ENCODE measurements at regions not wholly inside any gene's neighbourhood (a gene's known extent, or its start where the extent isn't known, plus 50 kb on each side); places are given as distances from the start of the nearest gene placed in this dataset.

GRCh38 chr13:37241786-37242185 lies 136.3 kb upstream of the CSNK1A1L start:
- H3K4me1 Mint-ChIP-seq: no peaks in the 10 kb centered on the region

DNA sequence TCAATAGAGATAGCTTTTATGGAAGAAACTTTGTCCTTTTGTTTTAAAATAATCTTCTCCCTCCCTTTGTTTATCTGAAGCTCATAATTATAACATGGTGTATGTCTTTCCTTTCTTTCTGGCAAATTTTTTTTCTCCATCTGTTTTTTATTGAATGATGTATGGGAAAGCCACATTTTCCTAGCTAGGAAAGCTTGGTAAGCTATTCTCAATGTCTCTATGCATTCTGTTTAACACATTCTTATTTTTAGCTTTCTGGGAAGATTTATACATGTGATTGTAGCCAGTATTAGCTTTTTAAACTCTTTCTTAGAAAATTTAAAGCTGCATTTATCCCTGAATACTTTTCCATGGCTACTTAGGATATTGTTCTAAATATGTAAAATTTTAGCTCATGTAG lies 124.9 kb upstream of the CSNK1A1L start:
- TF ChIP-seq CTCF (IDR thresholded peaks at IDR 0.05): no peak
- H3K9me3 Mint-ChIP-seq: peaks cover 13 to 18% of the 10 kb centered on the region in 2 donors
- Histone ChIP-seq H3K27ac (ENCODE audit: low read length) (no peak overlapping the region), H3K4me3 (ENCODE audit: low read length) (no peak overlapping the region), H3K4me1 (ENCODE audit: control insufficient read depth, insufficient read depth, low read length) (no peaks in the 10 kb centered on the region), H3K36me3 (ENCODE audit: control insufficient read depth, insufficient read depth, low read length) (no peaks in the 10 kb centered on the region), H3K27me3 (ENCODE audit: control insufficient read depth, insufficient read depth, low read length) (no peaks in the 10 kb centered on the region), H3K9me3 (ENCODE audit: control insufficient read depth, insufficient read depth, low read length) (peaks cover 4% of the 10 kb centered on the region)
- H3K36me3 Mint-ChIP-seq: peaks cover 7% of the 10 kb centered on the region
- H3K4me3 Mint-ChIP-seq: no peak overlapping the region
- intact Hi-C loops (cut with micrococcal nuclease): no loop called here
- H3K4me1 Mint-ChIP-seq: no peaks in the 10 kb centered on the region
- H3K27ac Mint-ChIP-seq: no peak overlapping the region
- ATAC-seq: no peak
- DNase-seq: no peak
- H3K27me3 Mint-ChIP-seq (ENCODE audit: low read depth in 2 of 2): no peaks in the 10 kb centered on the region

More at GRCh38 chr13:37241786-37242185, 136.3 kb upstream of the CSNK1A1L start:
- Mint-ChIP-seq H3K4me3 (no peak overlapping the region), H3K27me3 (ENCODE audit: low read depth in 2 of 2) (no peaks in the 10 kb centered on the region), H3K36me3 (peaks cover 14% of the 10 kb centered on the region), H3K9me3 (peaks cover 13 to 18% of the 10 kb centered on the region in 2 donors), H3K27ac (no peak overlapping the region)
- intact Hi-C loops (cut with micrococcal nuclease): no loop called here
- 63% methylated on average over 3 of the region's 4 CpGs for WGBS (ENCODE audit: insufficient coverage)
- no peak for ATAC-seq
- no peaks in the 10 kb centered on the region for H3K36me3 ChIP-seq (ENCODE audit: control insufficient read depth, insufficient read depth, low read length)
- no peak overlapping the region for H3K27ac ChIP-seq (ENCODE audit: low read length)
- H3K4me3 ChIP-seq (ENCODE audit: low read length): no peak overlapping the region
- no peak for DNase-seq
- peaks cover 4% of the 10 kb centered on the region for H3K9me3 ChIP-seq (ENCODE audit: control insufficient read depth, insufficient read depth, low read length)
- TF ChIP-seq CTCF (IDR thresholded peaks at IDR 0.05): no peak
- no peaks in the 10 kb centered on the region for H3K4me1 ChIP-seq (ENCODE audit: control insufficient read depth, insufficient read depth, low read length)
- no peaks in the 10 kb centered on the region for H3K27me3 ChIP-seq (ENCODE audit: control insufficient read depth, insufficient read depth, low read length)

DNA sequence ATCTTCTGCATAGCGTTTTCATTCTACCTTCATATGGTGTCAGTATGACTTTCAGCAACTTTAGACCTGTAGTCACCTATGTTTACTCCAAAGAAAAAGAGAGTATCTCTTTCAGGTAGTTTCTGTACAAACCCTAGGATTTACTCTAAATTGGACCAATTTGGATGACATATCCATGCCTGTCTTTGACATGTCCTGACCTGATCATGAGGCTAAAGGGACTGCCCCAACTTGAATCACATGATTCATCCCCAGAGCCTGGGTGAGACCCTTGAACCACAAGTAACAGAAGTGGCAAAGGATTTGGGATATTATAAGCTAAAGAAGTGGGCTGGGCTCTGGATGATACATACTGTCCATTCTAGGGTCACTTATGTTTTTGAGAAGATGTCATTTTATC lies 124.5 kb upstream of the CSNK1A1L start:
- peaks cover 7% of the 10 kb centered on the region for H3K36me3 Mint-ChIP-seq
- no peak for TF ChIP-seq CTCF (IDR thresholded peaks at IDR 0.05)
- peaks cover 4% of the 10 kb centered on the region for H3K9me3 ChIP-seq (ENCODE audit: control insufficient read depth, insufficient read depth, low read length)
- intact Hi-C loops (cut with micrococcal nuclease): no loop called here
- DNase-seq (no peak), ATAC-seq (no peak)
- H3K4me3 ChIP-seq (ENCODE audit: low read length): no peak overlapping the region
- WGBS (ENCODE audit: insufficient coverage): 0% methylated on average over 1 of the region's 1 CpG
- no peak overlapping the region for H3K4me3 Mint-ChIP-seq
- H3K27ac ChIP-seq (ENCODE audit: low read length): no peak overlapping the region
- H3K4me1 Mint-ChIP-seq: no peaks in the 10 kb centered on the region
- H3K4me1 ChIP-seq (ENCODE audit: control insufficient read depth, insufficient read depth, low read length): no peaks in the 10 kb centered on the region
- no peaks in the 10 kb centered on the region for H3K27me3 Mint-ChIP-seq (ENCODE audit: low read depth in 2 of 2)
- H3K27me3 ChIP-seq (ENCODE audit: control insufficient read depth, insufficient read depth, low read length): no peaks in the 10 kb centered on the region
- peaks cover 13 to 18% of the 10 kb centered on the region in 2 donors for H3K9me3 Mint-ChIP-seq
- H3K36me3 ChIP-seq (ENCODE audit: control insufficient read depth, insufficient read depth, low read length): no peaks in the 10 kb centered on the region
- H3K27ac Mint-ChIP-seq: no peak overlapping the region

GRCh38 chr13:37226971-37227370 lies 121.5 kb upstream of the CSNK1A1L start:
- no peak overlapping the region for H3K4me3 Mint-ChIP-seq
- peaks cover 20 to 33% of the 10 kb centered on the region in 2 donors for H3K9me3 Mint-ChIP-seq

More at GRCh38 chr13:37226971-37227370, 121.5 kb upstream of the CSNK1A1L start:
- ATAC-seq (no peak), DNase-seq (no peak)
- Histone ChIP-seq H3K4me1 (ENCODE audit: control insufficient read depth, insufficient read depth, low read length) (no peaks in the 10 kb centered on the region), H3K9me3 (ENCODE audit: control insufficient read depth, insufficient read depth, low read length) (peaks cover 4% of the 10 kb centered on the region), H3K27me3 (ENCODE audit: control insufficient read depth, insufficient read depth, low read length) (no peaks in the 10 kb centered on the region), H3K27ac (ENCODE audit: low read length) (no peak overlapping the region), H3K4me3 (ENCODE audit: low read length) (no peak overlapping the region), H3K36me3 (ENCODE audit: control insufficient read depth, insufficient read depth, low read length) (no peaks in the 10 kb centered on the region)
- no peaks in the 10 kb centered on the region for H3K36me3 Mint-ChIP-seq
- no peaks in the 10 kb centered on the region for H3K4me1 Mint-ChIP-seq
- 100% methylated on average over 4 of the region's 4 CpGs for WGBS (ENCODE audit: insufficient coverage)
- H3K27me3 Mint-ChIP-seq (ENCODE audit: low read depth in 2 of 2): no peaks in the 10 kb centered on the region
- no peak for TF ChIP-seq CTCF (IDR thresholded peaks at IDR 0.05)
- no peak overlapping the region for H3K27ac Mint-ChIP-seq
- intact Hi-C loops (cut with micrococcal nuclease): no loop called here
